Ovary (tissue), 1 donor: ENCODE measurements at regions not wholly inside any gene's neighbourhood (a gene's known extent, or its start where the extent isn't known, plus 50 kb on each side); places are given as distances from the start of the nearest gene placed in this dataset.

Experiments used
- EP300 ChIP-seq: sonication (generic); formaldehyde crosslinking; IDR thresholded peaks from one replicate; pipeline ENCODE4 v1.6.1; 2017; ENCODE audit warnings: antibody characterized with exemption
- POLR2A ChIP-seq: fragments of 450-650 bp; IDR thresholded peaks from one replicate; pipeline ENCODE4 v1.6.1; 2017; ENCODE audit warnings: antibody characterized with exemption, mild to moderate bottlenecking, moderate library complexity

DNA sequence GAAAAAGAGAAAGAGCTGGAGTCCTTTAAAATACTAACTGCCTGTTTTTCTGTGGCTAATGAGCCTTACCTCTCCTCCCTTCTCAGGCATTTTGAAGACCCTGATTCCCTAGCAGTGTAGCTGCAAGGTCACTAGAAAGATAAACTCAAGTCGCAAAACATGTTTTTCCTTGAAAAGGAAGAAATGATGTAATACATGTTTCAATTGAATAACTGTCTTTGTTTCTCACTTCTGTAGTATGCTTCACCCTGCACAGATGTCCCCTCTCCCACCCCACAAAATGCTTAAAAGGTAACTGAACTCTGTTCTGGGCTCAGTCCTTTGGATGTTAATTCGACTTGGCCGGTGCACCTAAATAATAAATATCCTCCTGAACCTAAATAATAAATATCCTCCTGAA, 1350.3 kb downstream of the TMEM121 start:
- TF ChIP-seq POLR2A (no peak), EP300 (no peak)
